ENCODE measurements at regions not wholly inside any gene's neighbourhood (a gene's known extent, or its start where the extent isn't known, plus 50 kb on each side); places are given as distances from the start of the nearest gene placed in this dataset.
"Not testable (repeated sequence)": the region's sequence is repeated elsewhere in the genome, so short reads cannot be mapped to it uniquely, and the experiment has no call there.

- no peak for FAIRE-seq
Observed at GRCh38 chr10:65581426-65582026, 1344.3 kb upstream of the LRRTM3 start.

GRCh38 chr10:65602182-65602865, 1323.5 kb upstream of the LRRTM3 start:
- no peak for FAIRE-seq

GRCh38 chr10:65611592-65611991, 1314.2 kb upstream of the LRRTM3 start:
- FAIRE-seq: no peak

GRCh38 chr10:65614956-65615565, 1310.8 kb upstream of the LRRTM3 start:
- no peak for FAIRE-seq

- FAIRE-seq: no peak
Observed at GRCh38 chr10:65618126-65618525, 1307.7 kb upstream of the LRRTM3 start.

GRCh38 chr10:65620404-65621048, 1305.3 kb upstream of the LRRTM3 start:
- no peak for FAIRE-seq

GRCh38 chr10:65622608-65623007, 1303.2 kb upstream of the LRRTM3 start:
- no peak for FAIRE-seq

- FAIRE-seq: no peak
Observed at GRCh38 chr10:65628493-65629139, 1297.2 kb upstream of the LRRTM3 start.

- no peak for FAIRE-seq
Observed at GRCh38 chr10:65660006-65660405, 1265.8 kb upstream of the LRRTM3 start.

GRCh38 chr10:65670087-65670486, 1255.7 kb upstream of the LRRTM3 start:
- FAIRE-seq: no peak

GRCh38 chr10:65670596-65670995, 1255.2 kb upstream of the LRRTM3 start:
- FAIRE-seq: not testable (repeated sequence)

GRCh38 chr10:65675236-65675635, 1250.6 kb upstream of the LRRTM3 start:
- FAIRE-seq: no peak

- no peak for FAIRE-seq
Observed at GRCh38 chr10:65684896-65685295, 1240.9 kb upstream of the LRRTM3 start.

- FAIRE-seq: no peak
Observed at GRCh38 chr10:65701168-65701776, 1224.6 kb upstream of the LRRTM3 start.

- no peak for FAIRE-seq
Observed at GRCh38 chr10:65708057-65708456, 1217.8 kb upstream of the LRRTM3 start.

- no peak for FAIRE-seq
Observed at GRCh38 chr10:65710306-65710705, 1215.5 kb upstream of the LRRTM3 start.

GRCh38 chr10:65719790-65720189, 1206.0 kb upstream of the LRRTM3 start:
- FAIRE-seq: no peak

- no peak for FAIRE-seq
Observed at GRCh38 chr10:65720901-65721300, 1204.9 kb upstream of the LRRTM3 start.

GRCh38 chr10:65723525-65723924, 1202.3 kb upstream of the LRRTM3 start:
- FAIRE-seq: no peak

- FAIRE-seq: no peak
Observed at GRCh38 chr10:65735382-65735781, 1190.5 kb upstream of the LRRTM3 start.

- FAIRE-seq: no peak
Observed at GRCh38 chr10:65742906-65743305, 1182.9 kb upstream of the LRRTM3 start.

- no peak for FAIRE-seq
Observed at GRCh38 chr10:65751218-65751617, 1174.6 kb upstream of the LRRTM3 start.

GRCh38 chr10:65751896-65752295, 1173.9 kb upstream of the LRRTM3 start:
- FAIRE-seq: no peak

All from islet of Langerhans (tissue), 1 donor.